Right lobe of liver (tissue), 6 donors: ENCODE measurements at regions not wholly inside any gene's neighbourhood (a gene's known extent, or its start where the extent isn't known, plus 50 kb on each side); places are given as distances from the start of the nearest gene placed in this dataset.

Source experiments
- ATAC-seq, 4 donors: fragments of 200-7000 bp; cut with Tn5 transposase; one replicate each; pipeline ENCODE4 v1.9.1; 2020; ENCODE audit warnings: mild to moderate bottlenecking in 4 of 4, moderate library complexity in 4 of 4
- DNase-seq, 3 donors: peaks; one replicate each; pipeline ENCODE4 v3.0.0-alpha.2; 2020
- H3K27ac ChIP-seq, 3 donors: fragments of 200-600 bp; one replicate each; pipeline ENCODE4 v1.8.0; 2022
- H3K27me3 ChIP-seq, 2 donors: fragments of 200-600 bp; one replicate each; pipeline ENCODE4 v1.8.0; 2022
- H3K36me3 ChIP-seq, 4 donors: fragments of 200-600 bp; sonication (generic) in 1 of 4; one replicate each; pipeline versions ENCODE4 v1.5.1 to v1.8.0; 2017 to 2022; ENCODE audit warnings: control low read depth in 1 of 4
- H3K4me1 ChIP-seq, 4 donors: fragments of 200-600 bp; sonication (generic) in 1 of 4; one replicate each; pipeline versions ENCODE4 v1.5.1 to v1.8.0; 2017 to 2022; ENCODE audit warnings: control low read depth in 1 of 4
- H3K4me3 ChIP-seq, 3 donors: fragments of 200-600 bp; one replicate each; pipeline ENCODE4 v1.8.0; 2022
- H3K9me3 ChIP-seq, 4 donors: fragments of 200-600 bp; sonication (generic) in 1 of 4; one replicate each; pipeline versions ENCODE4 v1.5.1 to v1.8.0; 2017 to 2022; ENCODE audit warnings: control low read depth in 1 of 4
- POLR2A ChIP-seq: fragments of 450-650 bp; IDR thresholded peaks from one replicate; pipeline ENCODE4 v1.6.1; 2017; ENCODE audit warnings: antibody characterized with exemption, mild to moderate bottlenecking
- WGBS: methylation state at CpG from one replicate; pipeline ENCODE4 v1.1.6; 2018; ENCODE audit warnings: low coverage, low lambda C conversion rate; ENCODE audit not compliant: insufficient coverage; ENCODE audit errors: missing lambda C conversion rate; 5-methylcytosine and 5-hydroxymethylcytosine counted together
- intact Hi-C, 2 donors: fragments of 100-400 bp; cut with DNase I; formaldehyde crosslinking; loops; one replicate each; pipeline versions ENCODE4 v1.11.2 to v1.14.1; 2022
- TF ChIP-seq, protein P1 (sequence below), 4 donors: fragments of 200-600 bp in 3 of 4; fragments of 450-650 bp in 1 of 4; IDR thresholded peaks; one replicate each; pipeline versions ENCODE4 v1.5.1 to v1.8.0; 2016 to 2022; ENCODE audit warnings: antibody characterized with exemption in 4 of 4, mild to moderate bottlenecking in 2 of 4
- donor health status: DM: no; HTN: yes; CAD: no.
- donor health status: DM: no; HTN: no; CAD: no.
- donor health status: DM: no; HTN: no; CAD: no.
- donor health status: DM: no; HTN: yes; CAD: no.
- donor health status: DM: no; HTN: yes; CAD: no.

DNA sequence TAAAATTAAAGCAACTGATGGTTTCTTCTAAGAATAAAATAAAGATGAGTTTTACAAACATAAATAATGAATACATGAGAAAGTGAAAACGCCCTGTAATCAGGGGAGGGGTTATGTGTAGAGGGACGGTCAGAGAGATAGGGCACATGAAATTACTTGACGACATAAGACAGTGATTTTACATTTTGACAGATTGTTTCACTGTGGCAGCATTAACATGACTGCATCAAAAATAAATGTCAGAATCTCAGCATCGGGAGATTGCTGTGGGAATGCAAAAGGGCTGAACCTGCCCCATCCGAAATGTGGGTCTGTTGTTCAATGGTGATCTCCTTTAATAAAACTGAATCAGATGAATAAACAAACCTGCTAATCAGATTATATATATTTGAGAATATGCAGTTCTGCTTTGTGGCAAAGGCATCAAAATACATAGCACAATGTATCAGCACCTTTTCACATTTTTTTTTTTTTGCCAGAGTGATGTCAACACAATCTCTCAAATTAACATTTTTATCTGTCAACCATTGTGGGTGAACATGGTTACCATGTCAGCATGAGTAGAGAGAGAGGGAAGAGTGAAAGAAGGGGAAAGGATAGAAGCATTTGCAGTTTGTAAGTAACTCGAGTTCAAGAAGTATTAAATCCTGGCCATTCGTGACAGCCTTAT is 177.1 kb upstream of the MAN1A1 start:
- TF ChIP-seq, protein P1, sequence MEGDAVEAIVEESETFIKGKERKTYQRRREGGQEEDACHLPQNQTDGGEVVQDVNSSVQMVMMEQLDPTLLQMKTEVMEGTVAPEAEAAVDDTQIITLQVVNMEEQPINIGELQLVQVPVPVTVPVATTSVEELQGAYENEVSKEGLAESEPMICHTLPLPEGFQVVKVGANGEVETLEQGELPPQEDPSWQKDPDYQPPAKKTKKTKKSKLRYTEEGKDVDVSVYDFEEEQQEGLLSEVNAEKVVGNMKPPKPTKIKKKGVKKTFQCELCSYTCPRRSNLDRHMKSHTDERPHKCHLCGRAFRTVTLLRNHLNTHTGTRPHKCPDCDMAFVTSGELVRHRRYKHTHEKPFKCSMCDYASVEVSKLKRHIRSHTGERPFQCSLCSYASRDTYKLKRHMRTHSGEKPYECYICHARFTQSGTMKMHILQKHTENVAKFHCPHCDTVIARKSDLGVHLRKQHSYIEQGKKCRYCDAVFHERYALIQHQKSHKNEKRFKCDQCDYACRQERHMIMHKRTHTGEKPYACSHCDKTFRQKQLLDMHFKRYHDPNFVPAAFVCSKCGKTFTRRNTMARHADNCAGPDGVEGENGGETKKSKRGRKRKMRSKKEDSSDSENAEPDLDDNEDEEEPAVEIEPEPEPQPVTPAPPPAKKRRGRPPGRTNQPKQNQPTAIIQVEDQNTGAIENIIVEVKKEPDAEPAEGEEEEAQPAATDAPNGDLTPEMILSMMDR (IDR thresholded peaks at IDR 0.05), result no peak
- no peak for TF ChIP-seq POLR2A
- H3K27me3 ChIP-seq, result no peaks in the 10 kb centered on the region
- H3K9me3 ChIP-seq, result no peaks in the 10 kb centered on the region
- no peaks in the 10 kb centered on the region for H3K36me3 ChIP-seq
- no peak for ATAC-seq
- intact Hi-C loops, result no loop called here
- WGBS, result 68% methylated on average over 7 of the region's 7 CpGs
- no peaks in the 10 kb centered on the region for H3K4me1 ChIP-seq
- no peak for DNase-seq
- H3K27ac ChIP-seq, result no peak overlapping the region
- no peak overlapping the region for H3K4me3 ChIP-seq

- no peaks in the 10 kb centered on the region for H3K9me3 ChIP-seq
- H3K36me3 ChIP-seq, result no peaks in the 10 kb centered on the region
- no peak overlapping the region for H3K27ac ChIP-seq
- no peak for ATAC-seq
- intact Hi-C loops, result no loop called here
- H3K27me3 ChIP-seq, result no peaks in the 10 kb centered on the region
- TF ChIP-seq POLR2A, result no peak
- TF ChIP-seq, protein P1 (IDR thresholded peaks at IDR 0.05), result no peak
- WGBS, result 85% methylated on average over 1 of the region's 1 CpG
- no peak overlapping the region for H3K4me3 ChIP-seq
- no peak for DNase-seq
- no peaks in the 10 kb centered on the region for H3K4me1 ChIP-seq
Measured at GRCh38 chr6:119524410-119524809, 174.8 kb upstream of the MAN1A1 start.

DNA sequence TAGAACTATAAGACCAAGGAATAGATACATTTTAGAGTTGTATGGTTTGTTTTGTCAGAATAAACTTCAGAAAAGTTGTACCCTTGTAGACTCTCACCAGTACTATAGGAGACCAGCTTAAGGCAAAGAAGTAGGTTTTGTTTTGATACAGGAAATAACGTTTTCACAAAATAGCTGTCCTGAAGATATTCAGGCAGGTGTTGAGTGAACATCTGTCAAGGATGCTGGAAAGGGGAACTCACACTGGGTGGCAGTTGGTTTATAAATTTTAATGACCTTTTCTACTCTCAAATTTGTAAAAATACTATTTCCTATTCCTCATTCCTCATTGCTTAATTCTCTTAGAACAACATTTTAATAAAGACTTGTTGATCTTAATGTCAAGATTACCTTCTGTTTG is 174.0 kb upstream of the MAN1A1 start:
- TF ChIP-seq, protein P1 (IDR thresholded peaks at IDR 0.05), result no peak
- no peak for TF ChIP-seq POLR2A
- no peak for DNase-seq
- Histone ChIP-seq H3K36me3 (no peaks in the 10 kb centered on the region), H3K27me3 (no peaks in the 10 kb centered on the region), H3K27ac (no peak overlapping the region), H3K4me3 (no peak overlapping the region), H3K9me3 (no peaks in the 10 kb centered on the region), H3K4me1 (no peaks in the 10 kb centered on the region)
- no peak for ATAC-seq
- intact Hi-C loops, result no loop called here
- 18% methylated on average over 1 of the region's 1 CpG for WGBS

GRCh38 chr6:119521251-119521650 is 171.7 kb upstream of the MAN1A1 start:
- Histone ChIP-seq H3K36me3 (no peaks in the 10 kb centered on the region), H3K4me3 (no peak overlapping the region), H3K27ac (no peak overlapping the region), H3K27me3 (no peaks in the 10 kb centered on the region), H3K4me1 (no peaks in the 10 kb centered on the region), H3K9me3 (no peaks in the 10 kb centered on the region)
- TF ChIP-seq, protein P1 (IDR thresholded peaks at IDR 0.05), result no peak
- TF ChIP-seq POLR2A, result no peak
- intact Hi-C loops, result no loop called here
- no peak for ATAC-seq
- 77% methylated on average over 1 of the region's 1 CpG for WGBS
- no peak for DNase-seq

DNA sequence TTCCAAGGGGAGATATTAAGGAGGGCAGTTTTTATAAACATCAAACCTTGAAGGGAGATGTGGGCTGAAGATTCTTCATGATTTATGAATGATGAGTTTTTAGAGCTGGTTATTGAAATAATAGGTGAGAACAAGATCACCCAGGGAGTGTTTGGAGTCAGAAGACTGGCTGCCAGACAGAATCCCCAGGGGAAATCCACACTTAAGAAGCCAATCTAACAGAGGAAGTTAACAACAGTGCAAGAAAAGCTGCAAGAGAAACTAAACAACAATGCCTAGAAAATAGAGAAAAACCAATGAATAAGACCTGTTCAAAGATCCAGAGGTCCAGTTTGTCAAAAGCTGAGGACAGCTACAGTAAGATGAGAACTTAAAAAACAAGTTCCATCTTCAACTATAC is 167.9 kb upstream of the MAN1A1 start:
- H3K27ac ChIP-seq, result no peak overlapping the region
- no peaks in the 10 kb centered on the region for H3K36me3 ChIP-seq
- no peaks in the 10 kb centered on the region for H3K9me3 ChIP-seq
- H3K27me3 ChIP-seq, result no peaks in the 10 kb centered on the region
- ATAC-seq (no peak), DNase-seq (no peak)
- no peak overlapping the region for H3K4me3 ChIP-seq
- H3K4me1 ChIP-seq, result no peaks in the 10 kb centered on the region
- intact Hi-C loops, result no loop called here
- TF ChIP-seq POLR2A, result no peak
- TF ChIP-seq, protein P1 (IDR thresholded peaks at IDR 0.05), result no peak
